PC-3 (cell line): ENCODE measurements at regions not wholly inside any gene's neighbourhood (a gene's known extent, or its start where the extent isn't known, plus 50 kb on each side); places are given as distances from the start of the nearest gene placed in this dataset.
"Not testable (repeated sequence)": the region's sequence is repeated elsewhere in the genome, so short reads cannot be mapped to it uniquely, and the experiment has no call there.

Experiments used
- ATAC-seq: fragments of 200-7000 bp; cut with Tn5 transposase; 2 replicates; pipeline ENCODE4 v1.9.1; 2020; ENCODE audit warnings: mild to moderate bottlenecking, moderate library complexity
- BruUV-seq: library from RNA; stranded (reverse); fragments of 400-500 nt; replicated peaks from 2 replicates; lab custom pipeline; 2021; lab: Mats Ljungman, UMichigan
- CTCF ChIA-PET: fragments of 300-600 bp; sonication (Branson Sonifier 250); formaldehyde crosslinking; loops from one replicate; lab custom pipeline; 2022; ENCODE audit warnings: antibody characterized with exemption; lab: Charles Lee
- POLR2A ChIA-PET: fragments of 300-600 bp; sonication (Branson Sonifier 250); formaldehyde crosslinking; loops from one replicate; lab custom pipeline; 2022; ENCODE audit warnings: antibody characterized with exemption; ENCODE audit not compliant: unreplicated experiment; lab: Charles Lee
- DNase-seq: peaks from one replicate; pipeline ENCODE4 v3.0.0-alpha.2; 2015
- H2AFZ ChIP-seq: fragments of 300-600 bp; sonication (generic); 2 replicates; pipeline ENCODE4 v1.6.0; 2016; ENCODE audit warnings: antibody characterized with exemption, low read length
- H3F3A ChIP-seq: fragments of 300-600 bp; sonication (generic); one replicate; pipeline ENCODE4 v1.6.0; 2017; ENCODE audit warnings: antibody characterized with exemption, low read length, control low read depth, mild to moderate bottlenecking; ENCODE audit not compliant: unreplicated experiment
- H3K27ac ChIP-seq: fragments of 300-600 bp; sonication (generic); 2 replicates; pipeline ENCODE4 v1.5.1; 2016; ENCODE audit warnings: mild to moderate bottlenecking, low read length
- H3K27me3 ChIP-seq: fragments of 300-600 bp; sonication (generic); 2 replicates; pipeline ENCODE4 v1.6.1; 2016; ENCODE audit warnings: low read length, mixed read lengths
- H3K36me3 ChIP-seq: fragments of 300-600 bp; sonication (generic); 2 replicates; pipeline ENCODE4 v1.6.1; 2016; ENCODE audit warnings: low read depth, mixed run types, low read length, mixed read lengths
- H3K4me1 ChIP-seq: fragments of 300-600 bp; sonication (generic); 2 replicates; pipeline ENCODE4 v1.5.1; 2016; ENCODE audit warnings: low read length; ENCODE audit not compliant: insufficient read depth
- H3K4me2 ChIP-seq: fragments of 300-600 bp; sonication (generic); 2 replicates; pipeline ENCODE4 v1.6.0; 2016; ENCODE audit warnings: low read length
- H3K4me3 ChIP-seq: fragments of 300-600 bp; sonication (generic); 2 replicates; pipeline ENCODE4 v1.5.1; 2016; ENCODE audit warnings: mild to moderate bottlenecking, low read length, mixed read lengths
- H3K79me2 ChIP-seq: fragments of 300-600 bp; sonication (generic); 2 replicates; pipeline ENCODE4 v1.6.1; 2017; ENCODE audit warnings: low read length, mixed read lengths
- H3K9ac ChIP-seq: fragments of 300-600 bp; sonication (generic); 2 replicates; pipeline ENCODE4 v1.6.0; 2016; ENCODE audit warnings: mild to moderate bottlenecking, low read length
- H3K9me2 ChIP-seq: fragments of 300-600 bp; sonication (generic); replicated peaks from 2 replicates; pipeline ENCODE4 v1.6.1; 2016; ENCODE audit warnings: mixed run types, low read length, mixed read lengths
- H3K9me3 ChIP-seq: fragments of 300-600 bp; sonication (generic); 2 replicates; pipeline ENCODE4 v1.6.1; 2016; ENCODE audit warnings: low read length, mixed read lengths
- H4K20me1 ChIP-seq: fragments of 300-600 bp; sonication (generic); 2 replicates; pipeline ENCODE4 v1.6.1; 2016; ENCODE audit warnings: low read length, mixed read lengths
- EZH2 ChIP-seq: fragments of 300-600 bp; sonication (generic); IDR thresholded peaks from one replicate; pipeline ENCODE4 v1.6.1; 2017; ENCODE audit warnings: antibody characterized with exemption, mild to moderate bottlenecking, low read length; ENCODE audit not compliant: unreplicated experiment
- EZH2phosphoT487 ChIP-seq: fragments of 300-600 bp; sonication (generic); IDR thresholded peaks from 2 replicates; pipeline ENCODE4 v1.6.1; 2018; ENCODE audit warnings: mild to moderate bottlenecking, antibody characterized with exemption, low read length, borderline replicate concordance
- intact Hi-C: fragments of 100-400 bp; cut with micrococcal nuclease; formaldehyde crosslinking; loops from 2 replicates; pipeline ENCODE4 v1.9.0; 2023
- TF ChIP-seq, protein P1 (sequence below): fragments of 300-600 bp; sonication (generic); conservative IDR thresholded peaks from 2 replicates; pipeline ENCODE4 v1.5.1; 2017; ENCODE audit warnings: antibody characterized with exemption, low read depth, mild to moderate bottlenecking, low read length

DNA sequence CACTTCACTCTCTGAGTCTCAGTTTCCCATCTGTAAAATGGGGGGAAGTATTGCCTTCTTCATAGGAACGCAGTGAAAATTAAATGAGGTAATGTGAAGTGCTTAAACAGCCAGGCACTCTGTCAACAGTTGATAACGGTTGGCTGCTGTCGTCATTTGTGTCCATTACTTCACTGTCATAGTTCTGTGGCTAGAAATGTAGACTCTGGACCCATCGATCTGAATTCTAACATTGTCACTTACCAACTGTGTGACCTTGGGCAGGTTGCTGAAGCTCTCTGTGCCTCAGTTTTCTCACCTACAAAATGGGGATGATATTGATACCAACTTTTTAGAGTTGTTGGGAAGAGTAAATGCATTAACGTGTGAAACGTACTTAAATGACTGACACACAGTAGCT, 152.6 kb downstream of the PTPRU start:
- no peak overlapping the region for H3K4me2 ChIP-seq
- H3K27ac ChIP-seq, result no peak overlapping the region
- no peaks in the 10 kb centered on the region for H3K36me3 ChIP-seq
- H3K9me3 ChIP-seq, result no peaks in the 10 kb centered on the region
- no peak overlapping the region for H3K9ac ChIP-seq
- 0 out of 2 replicates have a peak, but pooled peaks cover 5% of the 10 kb centered on the region for H3K4me1 ChIP-seq
- no peak overlapping the region for H3K4me3 ChIP-seq
- TF ChIP-seq EZH2phosphoT487 (no peak), EZH2 (no peak)
- TF ChIP-seq, protein P1, sequence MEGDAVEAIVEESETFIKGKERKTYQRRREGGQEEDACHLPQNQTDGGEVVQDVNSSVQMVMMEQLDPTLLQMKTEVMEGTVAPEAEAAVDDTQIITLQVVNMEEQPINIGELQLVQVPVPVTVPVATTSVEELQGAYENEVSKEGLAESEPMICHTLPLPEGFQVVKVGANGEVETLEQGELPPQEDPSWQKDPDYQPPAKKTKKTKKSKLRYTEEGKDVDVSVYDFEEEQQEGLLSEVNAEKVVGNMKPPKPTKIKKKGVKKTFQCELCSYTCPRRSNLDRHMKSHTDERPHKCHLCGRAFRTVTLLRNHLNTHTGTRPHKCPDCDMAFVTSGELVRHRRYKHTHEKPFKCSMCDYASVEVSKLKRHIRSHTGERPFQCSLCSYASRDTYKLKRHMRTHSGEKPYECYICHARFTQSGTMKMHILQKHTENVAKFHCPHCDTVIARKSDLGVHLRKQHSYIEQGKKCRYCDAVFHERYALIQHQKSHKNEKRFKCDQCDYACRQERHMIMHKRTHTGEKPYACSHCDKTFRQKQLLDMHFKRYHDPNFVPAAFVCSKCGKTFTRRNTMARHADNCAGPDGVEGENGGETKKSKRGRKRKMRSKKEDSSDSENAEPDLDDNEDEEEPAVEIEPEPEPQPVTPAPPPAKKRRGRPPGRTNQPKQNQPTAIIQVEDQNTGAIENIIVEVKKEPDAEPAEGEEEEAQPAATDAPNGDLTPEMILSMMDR, result no peak
- H3F3A ChIP-seq, result no peaks in the 10 kb centered on the region
- no peaks in the 10 kb centered on the region for H3K9me2 ChIP-seq
- ATAC-seq (no peak), DNase-seq (no peak)
- CTCF ChIA-PET, result no interaction called here
- no peaks in the 10 kb centered on the region for H4K20me1 ChIP-seq
- no peaks in the 10 kb centered on the region for H3K79me2 ChIP-seq
- H3K27me3 ChIP-seq, result no peaks in the 10 kb centered on the region
- BruUV-seq, result no TSS peak
- POLR2A ChIA-PET, result no interaction called here
- intact Hi-C loops, result no loop called here
- no peak overlapping the region for H2AFZ ChIP-seq

DNA sequence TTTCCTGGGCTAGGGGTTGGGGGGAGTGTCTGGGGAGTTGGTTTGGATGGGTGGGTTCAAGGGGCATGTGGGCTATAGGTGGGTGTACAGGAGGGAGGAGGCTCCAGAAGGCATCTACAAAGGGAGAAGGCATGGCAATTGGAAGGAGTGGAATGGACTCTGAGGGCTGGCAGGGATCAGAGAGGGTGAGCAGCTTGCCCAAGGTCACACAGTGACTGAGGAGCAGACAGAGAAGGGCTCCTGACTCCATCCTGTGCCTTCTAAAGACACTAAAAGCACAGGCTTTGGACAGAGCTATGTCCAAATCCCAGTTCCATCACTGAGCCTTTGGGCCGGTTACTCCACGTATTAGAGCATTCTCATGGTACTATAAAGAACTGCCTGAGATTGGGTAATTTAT, 151.8 kb downstream of the PTPRU start:
- Histone ChIP-seq H3K4me3 (no peak overlapping the region), H3K9me2 (no peaks in the 10 kb centered on the region), H2AFZ (no peak overlapping the region), H3K9me3 (no peaks in the 10 kb centered on the region), H3K4me2 (no peak overlapping the region), H3K79me2 (no peaks in the 10 kb centered on the region), H3K9ac (no peak overlapping the region), H3F3A (no peaks in the 10 kb centered on the region), H4K20me1 (no peaks in the 10 kb centered on the region), H3K27me3 (no peaks in the 10 kb centered on the region), H3K4me1 (0 out of 2 replicates have a peak, but pooled peaks cover 7% of the 10 kb centered on the region), H3K36me3 (no peaks in the 10 kb centered on the region), H3K27ac (no peak overlapping the region)
- intact Hi-C loops, result no loop called here
- ATAC-seq, result no peak
- ChIA-PET POLR2A (no interaction called here), CTCF (no interaction called here)
- DNase-seq, result no peak
- BruUV-seq, result no TSS peak
- TF ChIP-seq EZH2phosphoT487 (no peak), EZH2 (no peak)
- TF ChIP-seq, protein P1, result no peak

DNA sequence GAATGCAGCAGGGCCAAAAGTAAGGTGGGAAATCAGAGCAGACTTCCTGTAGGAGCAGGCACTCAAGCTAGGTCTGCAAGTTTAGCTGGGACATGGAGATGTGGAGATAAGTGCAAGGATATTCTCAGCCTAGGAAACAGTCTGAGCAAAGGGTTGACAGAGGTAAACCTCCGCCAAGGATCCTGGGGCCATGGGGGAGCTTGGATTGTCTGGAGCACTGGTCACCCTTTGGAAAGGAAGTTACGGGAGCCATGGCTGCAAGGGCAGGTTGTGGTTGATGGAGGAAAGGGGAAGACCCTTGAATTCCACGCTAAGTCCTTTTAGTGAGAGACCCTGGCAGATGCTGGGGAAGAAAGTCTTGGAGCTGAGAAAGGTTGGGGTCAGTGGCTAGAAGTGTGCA, 150.9 kb downstream of the PTPRU start:
- H3F3A ChIP-seq, result no peaks in the 10 kb centered on the region
- H3K9me2 ChIP-seq, result no peaks in the 10 kb centered on the region
- H2AFZ ChIP-seq, result no peak overlapping the region
- no peak overlapping the region for H3K9ac ChIP-seq
- H3K4me1 ChIP-seq, result 0 out of 2 replicates have a peak, but pooled peaks cover 7% of the 10 kb centered on the region
- DNase-seq, result no peak
- H3K27ac ChIP-seq, result no peak overlapping the region
- no peaks in the 10 kb centered on the region for H3K9me3 ChIP-seq
- H3K36me3 ChIP-seq, result no peaks in the 10 kb centered on the region
- H3K4me3 ChIP-seq, result no peak overlapping the region
- no TSS peak for BruUV-seq
- no peaks in the 10 kb centered on the region for H3K79me2 ChIP-seq
- H3K27me3 ChIP-seq, result no peaks in the 10 kb centered on the region
- TF ChIP-seq EZH2phosphoT487 (no peak), EZH2 (no peak)
- TF ChIP-seq, protein P1, result no peak
- intact Hi-C loops, result no loop called here
- no peak for ATAC-seq
- ChIA-PET CTCF (no interaction called here), POLR2A (no interaction called here)
- H3K4me2 ChIP-seq, result no peak overlapping the region
- no peaks in the 10 kb centered on the region for H4K20me1 ChIP-seq

DNA sequence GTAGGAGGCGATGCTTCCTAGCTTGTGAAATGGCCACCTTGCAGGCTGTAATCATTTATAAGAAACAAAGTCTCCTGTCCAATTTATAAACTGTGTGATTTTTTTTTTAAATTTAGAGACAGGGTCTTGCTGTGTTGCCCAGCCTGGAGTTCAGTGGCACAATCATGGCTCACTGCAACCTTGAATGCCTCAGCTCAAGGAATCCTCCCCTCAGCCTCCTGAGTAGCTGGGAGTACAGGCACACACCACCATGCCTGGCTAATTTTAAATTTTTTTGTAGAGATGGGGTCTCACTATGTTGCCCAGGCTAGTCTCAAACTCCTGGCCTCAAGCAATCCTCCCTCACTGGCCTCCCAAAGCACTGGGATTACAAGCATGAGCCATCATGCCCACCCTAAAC, 150.1 kb downstream of the PTPRU start:
- ATAC-seq, H3K9me2 ChIP-seq, DNase-seq, H3K27me3 ChIP-seq, H2AFZ ChIP-seq, H3K27ac ChIP-seq, H3K36me3 ChIP-seq, H3K4me3 ChIP-seq, H3K4me1 ChIP-seq, H3K4me2 ChIP-seq, H3F3A ChIP-seq, CTCF ChIA-PET, H3K9ac ChIP-seq, intact Hi-C loops, H3K79me2 ChIP-seq, BruUV-seq, H4K20me1 ChIP-seq, H3K9me3 ChIP-seq: not testable (repeated sequence)
- POLR2A ChIA-PET, result interaction anchor here (0.7 kb wide), 1 partner anchor 1383 kb away, joined by 3 read pairs; no protein-coding TSS in a partner anchor
